ENCODE measurements at regions not wholly inside any gene's neighbourhood (a gene's known extent, or its start where the extent isn't known, plus 50 kb on each side); places are given as distances from the start of the nearest gene placed in this dataset.

- Mint-ChIP-seq H3K4me3 (no peak overlapping the region), H3K9me3 (no peaks in the 10 kb centered on the region), H3K36me3 (no peaks in the 10 kb centered on the region), H3K27ac (no peak overlapping the region), H3K27me3 (peaks cover 13 to 34% of the 10 kb centered on the region in 2 donors), H3K4me1 (ENCODE audit: low read depth in 2 of 2) (peaks cover 5 to 6% of the 10 kb centered on the region in 2 donors)
- ATAC-seq (no peak), DNase-seq (ENCODE audit: low spot score) (no peak)
Measured at GRCh38 chr5:142542078-142542477, 143.8 kb downstream of the FGF1 start.

DNA sequence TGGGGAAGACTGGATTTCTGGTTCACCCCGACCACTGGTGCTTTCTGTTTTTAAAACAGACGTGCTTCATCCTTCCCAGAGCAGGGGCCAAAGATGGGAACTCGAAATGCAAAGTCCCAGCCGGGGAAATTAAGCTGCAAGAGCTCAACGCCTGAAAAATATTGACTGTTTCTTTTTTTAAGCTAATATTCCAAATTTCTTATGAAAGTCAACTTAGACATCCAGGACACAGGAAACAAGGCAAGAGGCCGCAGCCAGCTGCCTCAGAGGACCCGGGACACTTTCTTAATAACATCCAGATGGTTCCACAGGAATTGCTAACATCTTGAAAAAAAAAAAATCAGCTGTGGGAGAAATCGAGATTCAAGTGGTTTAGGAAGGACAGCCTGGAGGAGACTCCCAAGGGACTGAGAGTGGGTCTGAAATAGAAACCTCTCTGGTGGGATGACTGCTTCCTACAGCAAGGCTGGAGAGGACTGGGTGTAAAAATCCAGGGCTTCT, 144.9 kb downstream of the FGF1 start:
- H3K27me3 Mint-ChIP-seq, result peaks cover 13 to 34% of the 10 kb centered on the region in 2 donors
- H3K4me1 Mint-ChIP-seq (ENCODE audit: low read depth in 2 of 2), result peaks cover 5 to 6% of the 10 kb centered on the region in 2 donors
- no peak overlapping the region for H3K4me3 Mint-ChIP-seq
- H3K36me3 Mint-ChIP-seq, result no peaks in the 10 kb centered on the region
- no peak for DNase-seq (ENCODE audit: low spot score)
- ATAC-seq, result no peak
- H3K27ac Mint-ChIP-seq, result no peak overlapping the region
- no peaks in the 10 kb centered on the region for H3K9me3 Mint-ChIP-seq

DNA sequence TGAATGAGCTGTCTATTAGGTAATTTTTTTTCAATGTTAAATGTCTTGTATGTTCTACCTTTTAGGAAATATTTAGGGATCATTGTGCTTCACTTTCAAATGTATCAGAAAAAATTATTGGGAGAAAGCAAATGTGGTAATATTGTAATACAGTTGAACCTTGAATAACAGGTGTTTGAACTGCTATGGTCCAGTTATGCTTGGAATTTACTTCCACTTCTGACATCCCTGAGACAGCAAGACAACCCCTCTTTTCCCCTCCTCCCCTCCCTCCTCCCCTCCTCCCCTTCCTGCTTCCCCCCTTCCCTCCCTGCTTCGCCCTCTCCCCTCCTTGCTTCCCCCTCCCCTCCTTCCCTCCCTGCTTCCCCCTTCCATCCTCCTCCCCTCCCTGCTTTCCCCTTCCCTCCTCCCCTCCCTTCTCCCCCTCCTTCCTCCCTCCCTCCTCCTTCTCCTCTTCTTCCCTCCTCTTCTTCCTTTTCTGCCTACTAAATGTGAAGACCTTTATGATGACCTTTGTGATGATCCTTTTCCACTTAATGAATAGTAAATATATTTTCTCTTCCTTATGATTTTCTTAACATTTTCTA, 146.6 kb downstream of the FGF1 start:
- H3K4me1 Mint-ChIP-seq (ENCODE audit: low read depth in 2 of 2), result peaks cover 5 to 6% of the 10 kb centered on the region in 2 donors
- H3K4me3 Mint-ChIP-seq, result no peak overlapping the region
- H3K27ac Mint-ChIP-seq, result no peak overlapping the region
- H3K9me3 Mint-ChIP-seq, result no peaks in the 10 kb centered on the region
- no peak for DNase-seq (ENCODE audit: low spot score)
- ATAC-seq, result no peak
- H3K27me3 Mint-ChIP-seq, result peaks cover 11 to 28% of the 10 kb centered on the region in 2 donors
- no peaks in the 10 kb centered on the region for H3K36me3 Mint-ChIP-seq

- H3K27me3 Mint-ChIP-seq, result peaks cover 8 to 20% of the 10 kb centered on the region in 2 donors
- H3K4me3 Mint-ChIP-seq, result no peak overlapping the region
- H3K27ac Mint-ChIP-seq, result no peak overlapping the region
- H3K4me1 Mint-ChIP-seq (ENCODE audit: low read depth in 2 of 2), result peaks cover 5 to 6% of the 10 kb centered on the region in 2 donors
- peak; percentile 72 to 77 for ATAC-seq
- DNase-seq (ENCODE audit: low spot score), result no peak
- H3K36me3 Mint-ChIP-seq, result no peaks in the 10 kb centered on the region
- H3K9me3 Mint-ChIP-seq, result no peaks in the 10 kb centered on the region
Measured at GRCh38 chr5:142537938-142538337, 148.0 kb downstream of the FGF1 start.

GRCh38 chr5:142532781-142533176, 153.1 kb downstream of the FGF1 start:
- no peak for ATAC-seq
- no peaks in the 10 kb centered on the region for H3K36me3 Mint-ChIP-seq
- H3K27me3 Mint-ChIP-seq, result no peaks in the 10 kb centered on the region
- peaks cover under 1 to 3% of the 10 kb centered on the region in 2 donors for H3K4me1 Mint-ChIP-seq (ENCODE audit: low read depth in 2 of 2)
- no peak for DNase-seq (ENCODE audit: low spot score)
- H3K4me3 Mint-ChIP-seq, result no peak overlapping the region
- H3K9me3 Mint-ChIP-seq, result no peaks in the 10 kb centered on the region
- H3K27ac Mint-ChIP-seq, result no peak overlapping the region

DNA sequence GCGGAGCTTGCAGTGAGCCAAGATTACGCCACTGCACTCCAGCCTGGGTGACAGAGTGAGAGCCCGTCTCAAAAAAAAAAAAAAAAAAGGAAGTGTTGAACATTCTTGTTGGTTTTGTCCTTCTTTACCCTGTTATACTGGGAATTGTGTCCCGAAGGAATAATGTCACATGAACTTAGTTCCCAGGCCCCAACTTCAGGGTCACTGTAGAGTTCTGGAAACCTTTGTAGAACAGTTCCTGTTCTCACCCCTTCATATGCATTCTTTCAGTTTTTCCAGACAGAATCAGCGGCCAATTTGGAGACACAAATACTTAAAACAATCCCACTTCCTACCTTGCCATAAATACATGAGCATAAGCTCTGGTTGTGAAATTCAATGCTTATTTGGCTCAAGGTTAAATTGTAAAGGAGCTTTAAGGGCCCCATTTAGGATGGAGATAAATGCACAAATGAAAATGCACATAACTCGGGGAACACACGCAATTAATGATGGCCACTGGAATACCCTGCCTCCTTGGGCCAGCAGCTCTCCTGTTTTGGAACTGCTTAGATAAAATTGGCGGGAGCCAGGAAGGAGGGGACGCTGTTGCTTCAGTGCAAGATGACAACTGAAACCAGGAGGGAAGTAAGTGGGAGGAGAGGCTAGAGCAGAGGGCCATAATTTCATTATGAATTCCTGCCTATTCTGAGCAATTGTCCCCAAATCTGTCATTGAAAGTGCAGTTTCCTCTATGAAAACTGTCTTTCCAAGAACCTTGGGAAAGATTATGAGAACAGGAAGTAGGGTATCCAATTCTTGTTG, 153.7 kb downstream of the FGF1 start:
- H3K27ac Mint-ChIP-seq, result no peak overlapping the region
- no peak overlapping the region for H3K4me3 Mint-ChIP-seq
- no peaks in the 10 kb centered on the region for H3K9me3 Mint-ChIP-seq
- peaks cover 3 to 5% of the 10 kb centered on the region in 2 donors for H3K4me1 Mint-ChIP-seq (ENCODE audit: low read depth in 2 of 2)
- DNase-seq (ENCODE audit: low spot score), result no peak
- H3K36me3 Mint-ChIP-seq, result no peaks in the 10 kb centered on the region
- ATAC-seq, result no peak
- H3K27me3 Mint-ChIP-seq, result no peaks in the 10 kb centered on the region

- Mint-ChIP-seq H3K36me3 (no peaks in the 10 kb centered on the region), H3K27ac (no peak overlapping the region), H3K9me3 (no peaks in the 10 kb centered on the region), H3K4me3 (no peak overlapping the region), H3K4me1 (ENCODE audit: low read depth in 2 of 2) (peaks cover 3 to 5% of the 10 kb centered on the region in 2 donors), H3K27me3 (peaks cover 0 to 1% of the 10 kb centered on the region in 2 donors)
- ATAC-seq (no peak), DNase-seq (ENCODE audit: low spot score) (no peak)
Measured at GRCh38 chr5:142530904-142531303, 155.0 kb downstream of the FGF1 start.

GRCh38 chr5:142529626-142530278, 156.1 kb downstream of the FGF1 start:
- H3K36me3 Mint-ChIP-seq, result no peaks in the 10 kb centered on the region

GRCh38 chr5:142527664-142528295, 158.1 kb downstream of the FGF1 start:
- Mint-ChIP-seq H3K27me3 (peaks cover 5 to 15% of the 10 kb centered on the region in 2 donors), H3K9me3 (no peaks in the 10 kb centered on the region), H3K27ac (no peak overlapping the region), H3K4me1 (ENCODE audit: low read depth in 2 of 2) (peaks cover 3 to 5% of the 10 kb centered on the region in 2 donors), H3K4me3 (no peak overlapping the region), H3K36me3 (no peaks in the 10 kb centered on the region)
- no peak for ATAC-seq
- DNase-seq (ENCODE audit: low spot score), result no peak

More at GRCh38 chr5:142529626-142530278, 156.1 kb downstream of the FGF1 start:
- H3K4me1 Mint-ChIP-seq (ENCODE audit: low read depth in 2 of 2), result peaks cover 3 to 5% of the 10 kb centered on the region in 2 donors
- H3K27me3 Mint-ChIP-seq, result peaks cover 0 to 6% of the 10 kb centered on the region in 2 donors
- no peak overlapping the region for H3K4me3 Mint-ChIP-seq
- H3K9me3 Mint-ChIP-seq, result no peaks in the 10 kb centered on the region
- no peak for DNase-seq (ENCODE audit: low spot score)
- ATAC-seq, result no peak
- peak overlapping the region in 1 of 2 donors; percentile 14 for H3K27ac Mint-ChIP-seq

DNA sequence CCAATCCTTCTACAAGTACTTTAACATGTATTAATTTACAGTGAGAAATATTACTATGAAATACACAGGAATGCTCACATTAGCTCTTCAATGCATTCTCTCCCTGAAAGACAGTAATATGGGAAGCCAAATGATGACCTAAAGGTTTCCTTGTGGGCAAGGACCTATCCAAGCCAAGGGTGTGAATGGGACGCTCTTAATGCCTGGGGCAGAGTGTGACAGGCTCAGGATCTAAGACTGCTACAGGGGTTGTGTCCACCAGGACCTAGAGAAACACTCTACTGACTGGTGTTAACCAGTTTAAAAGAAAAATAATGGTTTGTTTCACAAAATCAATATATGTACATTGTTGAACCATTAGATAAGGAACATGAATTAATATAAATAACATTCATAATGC, 158.7 kb downstream of the FGF1 start:
- no peak overlapping the region for H3K4me3 Mint-ChIP-seq
- no peaks in the 10 kb centered on the region for H3K9me3 Mint-ChIP-seq
- H3K27ac Mint-ChIP-seq, result no peak overlapping the region
- H3K4me1 Mint-ChIP-seq (ENCODE audit: low read depth in 2 of 2), result peaks cover 3 to 5% of the 10 kb centered on the region in 2 donors
- ATAC-seq (no peak), DNase-seq (ENCODE audit: low spot score) (no peak)
- H3K27me3 Mint-ChIP-seq, result peaks cover 5 to 15% of the 10 kb centered on the region in 2 donors
- H3K36me3 Mint-ChIP-seq, result no peaks in the 10 kb centered on the region

- no peak for ATAC-seq
Measured at GRCh38 chr5:142522983-142523382, 162.9 kb downstream of the FGF1 start.

GRCh38 chr5:142521706-142522105, 164.2 kb downstream of the FGF1 start:
- H3K4me1 Mint-ChIP-seq (ENCODE audit: low read depth in 2 of 2), result no peaks in the 10 kb centered on the region
- no peak for ATAC-seq

More at GRCh38 chr5:142522983-142523382, 162.9 kb downstream of the FGF1 start:
- Mint-ChIP-seq H3K4me3 (no peak overlapping the region), H3K9me3 (no peaks in the 10 kb centered on the region), H3K36me3 (no peaks in the 10 kb centered on the region), H3K4me1 (ENCODE audit: low read depth in 2 of 2) (peaks cover 0 to 5% of the 10 kb centered on the region in 2 donors), H3K27ac (no peak overlapping the region), H3K27me3 (peaks cover 5 to 15% of the 10 kb centered on the region in 2 donors)
- DNase-seq (ENCODE audit: low spot score), result no peak

DNA sequence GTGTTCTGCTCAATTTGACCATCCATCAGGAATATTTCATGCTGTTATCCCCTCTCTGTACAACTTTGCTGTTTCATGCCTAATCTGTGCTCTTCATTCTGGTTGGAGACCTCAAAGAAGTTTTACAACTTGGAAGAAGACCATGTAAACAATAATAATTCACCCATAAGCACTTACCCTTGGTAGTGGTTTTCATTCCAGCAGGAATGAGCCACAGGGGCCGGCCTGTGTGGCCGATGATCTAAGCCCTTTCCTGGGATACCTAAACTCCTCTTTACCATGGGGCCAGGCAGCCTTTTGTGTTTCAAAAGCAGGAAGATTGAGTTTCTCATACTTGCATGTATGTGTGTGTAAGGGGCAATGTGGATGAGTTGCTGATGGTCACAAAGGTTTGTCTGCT, 165.0 kb downstream of the FGF1 start:
- Mint-ChIP-seq H3K4me3 (no peak overlapping the region), H3K27ac (no peak overlapping the region), H3K36me3 (peaks cover 7% of the 10 kb centered on the region), H3K9me3 (peaks cover 9% of the 10 kb centered on the region), H3K27me3 (peaks cover 5 to 13% of the 10 kb centered on the region in 2 donors), H3K4me1 (ENCODE audit: low read depth in 2 of 2) (no peaks in the 10 kb centered on the region)
- ATAC-seq (no peak), DNase-seq (ENCODE audit: low spot score) (no peak)

More at GRCh38 chr5:142521706-142522105, 164.2 kb downstream of the FGF1 start:
- peaks cover 5 to 15% of the 10 kb centered on the region in 2 donors for H3K27me3 Mint-ChIP-seq
- no peak overlapping the region for H3K4me3 Mint-ChIP-seq
- H3K9me3 Mint-ChIP-seq, result peaks cover 2% of the 10 kb centered on the region
- H3K27ac Mint-ChIP-seq, result no peak overlapping the region
- no peak for DNase-seq (ENCODE audit: low spot score)
- peaks cover 3% of the 10 kb centered on the region for H3K36me3 Mint-ChIP-seq

Measured in natural killer cell treated with Interleukin-12 subunit alpha and Interleukin-12 subunit beta and Interleukin-15 and Interleukin-18, amount 100 ng/mL, for 72 hours (primary cell).